GM19328 (cell line): ENCODE measurements at regions not wholly inside any gene's neighbourhood (a gene's known extent, or its start where the extent isn't known, plus 50 kb on each side); places are given as distances from the start of the nearest gene placed in this dataset.

Experiments used
- ATAC-seq: cut with Tn5 transposase; IDR thresholded peaks from one replicate; pipeline ENCODE4 v1.9.1; 2021; ENCODE audit warnings: mild to moderate bottlenecking, moderate library complexity; ENCODE audit not compliant: unreplicated experiment

DNA sequence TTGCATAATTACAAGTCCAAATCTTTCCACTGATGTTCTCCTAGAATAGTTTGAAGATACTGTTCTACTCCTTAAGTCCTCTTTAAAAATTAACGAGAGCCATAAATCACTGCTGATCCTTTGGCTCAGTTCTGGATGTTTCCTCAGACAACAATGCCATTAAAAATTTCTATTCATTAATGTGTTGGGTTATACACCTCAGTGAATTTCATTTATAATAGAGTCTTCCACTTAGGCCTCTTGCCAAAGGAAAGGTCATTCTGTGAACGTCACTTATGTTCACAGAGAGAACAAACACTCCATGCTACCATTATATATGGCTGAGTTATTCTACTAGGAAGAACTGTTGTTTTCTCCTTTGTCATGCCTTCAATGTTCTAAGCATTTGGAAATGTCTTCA lies 1472.3 kb upstream of the CELF4 start:
- ATAC-seq = no peak

DNA sequence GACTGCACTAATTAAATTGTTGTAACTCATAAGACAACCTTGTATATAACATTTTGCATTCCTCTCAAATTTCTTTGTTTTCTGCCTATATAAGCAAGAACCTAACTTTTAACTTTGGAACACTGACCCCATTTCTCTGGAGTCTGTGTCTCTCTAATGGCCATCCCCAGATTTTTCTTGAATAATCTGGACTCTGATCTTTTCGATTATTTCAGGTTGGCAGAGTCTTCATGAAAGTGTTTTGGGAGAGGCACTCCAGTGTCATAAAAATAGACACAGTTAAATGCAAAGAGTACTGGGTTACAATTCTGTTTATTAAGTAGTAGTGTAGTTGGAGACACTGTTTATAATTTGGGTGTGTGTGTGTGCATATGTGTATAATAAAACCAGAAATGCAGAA lies 1467.7 kb upstream of the CELF4 start:
- ATAC-seq = no peak

DNA sequence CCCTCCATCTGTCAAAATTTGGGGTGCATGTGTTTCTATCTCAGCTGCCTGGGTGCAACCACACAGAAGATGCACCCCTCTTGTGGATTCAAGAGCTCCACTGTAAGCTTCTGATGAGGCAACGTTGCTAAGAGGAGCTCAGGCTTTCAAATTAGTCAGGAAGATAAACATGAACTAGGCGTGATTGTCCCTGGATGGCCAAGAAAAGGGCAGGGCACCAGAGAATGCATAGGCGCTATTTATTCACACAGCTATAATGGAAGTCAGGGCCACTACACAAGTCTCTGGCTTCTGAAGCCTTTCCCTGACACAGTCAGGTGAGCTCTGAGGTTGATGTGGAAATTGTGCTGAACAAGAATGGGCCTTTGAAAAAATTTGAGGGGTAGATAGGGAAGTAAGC lies 1466.0 kb upstream of the CELF4 start:
- no peak for ATAC-seq

DNA sequence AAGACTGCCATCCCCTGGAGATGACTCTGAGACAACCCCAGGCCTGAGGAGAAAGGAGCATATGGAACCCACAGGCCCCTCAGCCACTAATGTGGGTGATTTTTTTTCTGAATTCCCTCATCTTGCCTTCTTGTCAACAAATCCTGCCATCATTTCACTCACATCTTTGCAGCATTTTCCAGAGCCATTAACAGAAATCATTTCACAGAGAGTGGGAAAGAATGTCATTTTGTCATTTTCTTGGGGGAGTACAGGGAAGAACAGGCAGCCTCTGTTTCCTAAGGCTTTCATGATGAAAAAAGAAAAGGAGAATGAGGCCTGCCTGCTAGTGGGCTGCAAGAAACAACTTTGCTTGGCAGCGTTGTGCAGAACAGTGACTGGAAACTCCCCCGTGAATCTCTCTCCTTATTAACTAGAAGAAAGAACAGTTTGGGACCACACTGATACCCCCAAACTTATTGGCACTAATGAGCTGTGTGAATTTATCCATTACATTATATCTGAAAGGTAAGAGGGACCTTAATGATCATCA lies 1464.6 kb upstream of the CELF4 start:
- ATAC-seq = no peak

DNA sequence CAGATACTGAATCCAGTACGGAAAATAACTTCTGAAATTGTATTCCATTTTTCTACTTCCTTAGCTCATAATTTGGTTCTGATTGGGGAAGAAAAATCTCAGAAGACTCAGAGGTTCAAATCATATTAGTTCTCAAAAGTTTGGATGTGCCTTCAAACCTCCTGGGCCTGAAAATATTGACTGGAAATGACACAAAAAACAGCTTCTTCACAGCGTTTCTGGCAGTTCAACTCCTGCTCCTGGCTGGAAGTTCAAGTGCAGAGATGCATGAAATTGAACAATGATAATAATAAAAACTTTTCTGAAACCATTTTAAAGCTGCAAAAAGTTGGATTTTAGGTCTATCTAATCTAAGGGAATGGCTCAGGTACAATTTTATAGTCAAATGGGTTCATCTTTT lies 1459.9 kb upstream of the CELF4 start:
- ATAC-seq = no peak

DNA sequence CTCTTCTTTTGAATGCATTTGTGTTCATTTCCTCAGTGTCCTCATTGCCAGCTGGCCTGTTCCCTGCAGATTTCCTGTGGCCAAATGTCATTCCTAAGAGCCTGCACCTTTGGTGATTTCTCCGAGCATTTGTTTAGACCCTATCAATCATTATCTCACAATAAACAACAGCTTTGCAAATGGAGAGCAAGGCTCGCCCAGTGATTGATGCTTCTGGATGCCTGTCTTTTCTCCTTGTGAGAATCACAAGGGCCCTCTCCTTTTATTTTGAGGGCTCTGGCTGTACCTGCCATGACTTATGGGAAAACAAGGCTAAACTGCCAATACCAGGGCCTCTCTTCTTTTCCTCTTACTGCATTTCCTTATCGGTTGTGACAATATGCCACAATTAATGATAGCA lies 1454.4 kb upstream of the CELF4 start:
- no peak for ATAC-seq

DNA sequence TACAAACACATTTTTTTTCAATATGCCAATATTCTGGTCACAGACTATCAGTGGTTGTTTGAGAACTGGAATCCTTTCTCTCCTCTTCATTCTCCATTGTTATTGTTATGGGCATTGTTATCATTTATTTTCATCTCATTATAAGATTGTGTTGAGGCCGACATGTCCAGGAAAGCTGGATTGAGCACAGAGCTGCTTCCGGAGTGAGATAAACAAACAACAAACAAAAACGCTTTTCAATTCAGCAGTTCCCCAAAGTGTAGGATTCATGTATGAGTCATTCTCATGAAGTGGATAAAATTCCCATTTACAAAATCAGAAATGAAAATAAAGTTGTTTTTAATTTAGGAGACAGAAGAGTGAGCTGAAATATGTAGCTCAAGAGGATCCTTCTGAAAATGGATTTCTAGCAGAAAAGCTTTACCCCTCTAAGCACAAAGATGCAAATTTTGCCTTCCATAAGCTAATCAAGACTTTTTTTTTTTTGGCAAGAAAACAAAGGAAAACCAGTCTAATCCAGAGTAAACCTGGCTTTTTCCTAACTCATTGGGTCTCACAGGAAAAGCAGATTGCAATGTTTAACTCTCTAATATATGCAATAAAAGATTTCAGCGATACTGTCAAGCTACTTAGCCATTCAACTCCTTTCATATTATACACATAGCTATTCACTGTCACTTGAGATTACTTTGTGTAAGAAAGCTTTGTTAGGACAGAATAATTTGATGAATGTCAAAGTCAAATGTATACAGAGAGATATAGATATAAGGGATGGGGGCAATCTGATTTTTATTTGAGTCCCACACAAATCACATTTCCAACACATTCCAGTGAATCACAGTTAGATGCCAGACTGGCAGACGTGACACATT lies 1441.7 kb upstream of the CELF4 start:
- ATAC-seq = no peak

DNA sequence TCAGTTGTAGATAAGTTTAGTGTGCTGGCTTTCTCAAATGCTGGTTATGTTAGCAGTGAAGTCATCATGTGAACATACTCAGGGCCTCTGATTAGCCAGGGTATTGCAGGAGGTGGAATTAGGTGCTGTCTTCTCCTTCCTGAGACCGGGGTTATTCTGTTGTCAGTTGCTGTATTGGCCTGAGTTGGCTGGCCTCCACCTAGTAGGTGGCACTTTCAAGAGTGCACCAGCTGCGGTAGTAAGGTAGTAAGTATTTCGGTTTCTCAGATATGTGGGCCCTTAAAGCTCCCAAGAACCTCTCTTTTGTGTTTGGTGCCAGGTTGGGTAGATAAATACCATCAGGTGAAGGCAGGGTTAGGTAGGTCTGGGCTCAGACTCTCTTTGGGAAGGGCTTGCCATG lies 1430.5 kb upstream of the CELF4 start:
- no peak for ATAC-seq

DNA sequence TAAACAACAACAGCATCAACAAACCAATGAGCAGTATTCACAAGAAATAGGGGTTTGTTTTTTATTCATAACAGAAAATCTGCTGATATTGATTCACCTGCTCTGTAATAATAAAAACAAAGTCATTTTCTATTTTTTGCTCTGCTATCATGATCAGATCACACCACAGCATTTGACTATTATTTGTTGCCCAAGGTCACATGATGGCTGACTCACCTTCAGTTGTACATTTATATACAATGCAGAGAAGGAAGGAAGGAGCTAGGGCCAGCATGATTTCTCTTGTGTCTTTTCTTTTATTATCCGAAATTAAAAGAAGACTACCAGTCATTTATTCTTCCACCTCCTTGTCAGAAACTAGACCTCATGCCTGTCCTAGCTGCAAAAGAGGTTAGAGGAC lies 1427.7 kb upstream of the CELF4 start:
- no peak for ATAC-seq

DNA sequence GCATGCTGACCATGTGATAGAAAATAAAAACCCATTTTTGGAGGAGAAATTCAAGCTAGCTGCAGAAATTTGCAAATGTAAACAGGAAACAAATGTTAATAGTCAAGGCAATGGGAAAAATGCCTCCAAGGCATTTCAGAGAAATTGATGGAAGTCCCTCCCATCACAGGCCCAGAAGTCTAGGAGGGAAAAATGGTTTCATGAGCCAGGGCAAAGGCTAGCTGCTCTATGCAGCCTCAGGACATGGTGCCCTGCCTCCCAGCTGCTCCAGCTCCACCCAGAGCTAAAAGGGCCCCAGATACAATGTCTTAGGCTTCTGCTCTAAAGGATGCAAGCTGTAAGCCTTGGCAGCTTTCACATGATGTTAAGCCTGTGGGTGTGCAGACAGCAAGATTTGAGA lies 1419.4 kb upstream of the CELF4 start:
- ATAC-seq = no peak

DNA sequence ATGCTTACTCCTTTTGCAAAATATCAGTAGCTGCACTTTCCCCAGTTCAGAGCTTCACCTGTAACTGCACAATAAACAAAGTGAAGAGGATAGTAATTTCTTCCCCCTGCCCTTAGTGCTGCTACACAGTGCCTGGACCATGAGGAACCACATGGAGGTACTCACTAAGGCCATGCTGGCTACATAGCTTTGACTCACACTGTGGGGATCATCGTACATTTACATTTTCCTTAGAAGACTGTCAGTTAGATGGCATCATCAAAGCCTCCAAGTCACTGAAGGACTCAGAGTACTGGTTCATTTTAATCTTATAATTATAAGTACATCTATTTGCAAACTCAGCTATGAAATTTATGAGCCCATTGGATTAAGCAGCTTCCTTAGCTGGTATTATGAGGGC lies 1416.5 kb upstream of the CELF4 start:
- no peak for ATAC-seq

DNA sequence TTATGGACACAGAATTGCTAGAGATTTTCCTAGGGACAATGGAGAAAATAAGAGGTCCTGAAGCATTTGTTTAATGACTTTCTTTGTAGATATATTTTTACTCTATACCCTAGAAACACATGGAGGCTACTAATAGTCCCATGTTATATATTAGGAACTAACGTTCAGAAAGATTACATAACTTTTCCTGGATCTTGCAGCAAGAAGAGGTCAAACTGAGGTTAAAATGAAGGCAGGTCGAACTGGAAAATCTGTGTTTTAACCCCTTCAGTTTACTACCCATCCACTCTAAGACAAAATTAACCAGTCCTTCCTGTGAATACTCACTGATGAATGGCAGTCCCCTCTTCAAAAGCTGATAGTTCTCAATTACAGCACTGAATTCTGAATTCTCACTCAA lies 1415.8 kb upstream of the CELF4 start:
- no peak for ATAC-seq

DNA sequence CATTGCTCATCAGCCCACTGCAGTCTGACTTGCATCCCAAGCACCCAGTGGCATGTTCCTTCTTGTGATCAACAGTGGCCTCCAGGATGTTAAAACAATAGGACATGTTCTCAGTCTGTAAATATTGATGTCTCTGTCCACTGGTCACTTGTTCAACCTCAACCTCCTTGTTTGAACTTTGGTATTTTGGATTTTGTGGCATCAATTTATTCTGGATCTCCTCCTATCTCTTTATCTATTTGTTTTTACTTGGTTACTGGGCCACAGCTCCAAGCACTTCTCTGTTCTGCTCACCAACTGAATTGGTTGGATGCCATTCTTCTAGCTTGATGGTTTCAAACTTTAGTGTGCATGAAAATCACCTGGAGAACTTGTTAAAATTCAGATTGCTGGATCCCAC lies 1414.8 kb upstream of the CELF4 start:
- ATAC-seq = no peak

DNA sequence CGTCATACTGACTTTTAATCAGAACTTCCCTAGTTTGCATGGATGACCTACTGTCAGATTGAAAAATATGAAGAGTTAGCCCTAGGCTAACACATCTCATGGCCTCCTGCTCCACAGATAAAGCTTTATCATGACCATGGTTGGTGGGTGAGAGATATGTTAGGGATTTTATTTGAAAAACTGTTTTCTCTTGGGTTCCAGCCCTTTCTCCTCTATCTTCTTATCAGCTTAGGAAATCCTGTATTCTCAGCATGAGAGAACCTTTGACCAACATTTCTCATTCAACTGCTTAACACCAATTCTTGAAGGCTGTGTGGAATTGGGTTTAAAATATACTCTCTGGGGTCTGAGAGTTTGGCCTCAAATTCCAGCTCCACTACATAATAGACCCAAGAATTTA lies 1407.0 kb upstream of the CELF4 start:
- no peak for ATAC-seq

DNA sequence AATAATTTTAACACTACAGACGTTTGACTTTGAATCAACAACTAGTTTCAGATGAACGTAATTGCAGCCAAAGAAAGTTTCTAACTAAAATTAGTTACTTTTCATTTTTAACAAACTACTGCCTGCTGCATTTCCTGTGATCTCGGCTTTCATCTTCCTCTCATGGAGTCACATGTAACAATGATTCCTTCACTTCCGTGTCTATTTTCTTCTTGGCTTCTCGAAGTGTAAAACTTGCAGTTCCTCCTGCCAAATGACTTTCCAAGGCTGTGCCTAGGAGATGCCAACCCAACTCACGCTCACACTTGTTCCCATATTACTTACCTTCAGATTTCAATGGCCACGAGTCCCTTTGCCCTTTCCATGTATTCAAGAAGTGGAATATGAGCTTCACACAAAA lies 1406.3 kb upstream of the CELF4 start:
- ATAC-seq = no peak

DNA sequence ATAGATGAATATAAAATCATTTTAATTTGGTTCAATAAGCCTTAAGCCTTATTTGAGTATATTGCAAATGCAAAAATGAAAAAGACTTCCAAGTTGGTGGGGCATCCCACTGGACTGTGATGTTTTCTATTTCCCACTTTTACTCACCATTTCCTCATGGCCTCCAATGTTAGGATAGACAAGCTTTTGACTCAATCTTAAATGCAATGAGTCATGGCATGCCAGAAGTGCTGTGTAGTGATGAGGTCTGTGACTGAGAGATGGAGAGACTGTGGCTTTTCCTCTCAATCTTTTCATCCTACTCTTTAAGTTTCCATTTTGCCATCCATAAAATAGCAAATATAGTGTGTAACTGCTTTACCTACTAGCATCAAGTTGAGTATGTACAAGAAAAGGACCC lies 1401.2 kb upstream of the CELF4 start:
- ATAC-seq = no peak

DNA sequence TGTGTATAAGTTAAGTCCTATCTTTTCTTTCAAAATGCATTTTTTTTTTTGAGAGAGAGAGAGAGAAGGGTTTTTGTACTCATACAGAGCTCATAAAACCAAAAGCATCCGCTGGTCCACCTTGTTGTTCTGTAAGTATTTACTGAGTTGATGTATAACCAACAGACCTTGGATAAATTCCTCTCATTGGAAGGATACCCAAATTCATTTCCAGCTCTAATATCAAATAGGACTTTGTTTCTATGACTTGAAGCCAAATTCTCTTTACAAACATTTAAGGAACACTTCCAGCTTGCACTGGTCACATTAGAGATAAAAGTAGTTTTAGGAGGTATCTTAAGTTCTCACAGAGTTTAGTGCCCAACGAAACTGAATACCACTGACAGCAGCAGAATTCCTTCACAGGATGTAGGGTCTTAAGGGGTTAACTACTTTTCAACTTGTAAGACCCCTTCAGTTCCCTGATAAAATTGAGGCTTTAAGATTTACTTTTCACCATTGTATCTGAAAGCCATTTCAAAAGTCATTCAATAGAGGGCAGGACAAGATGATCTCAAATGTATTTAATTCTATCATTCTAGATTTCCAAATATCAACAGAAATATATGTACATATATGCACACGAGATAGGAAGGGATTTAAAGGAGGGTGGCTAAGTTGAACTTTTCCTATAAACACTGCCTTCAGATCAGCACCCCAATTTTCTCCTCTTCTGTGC lies 1398.5 kb upstream of the CELF4 start:
- no peak for ATAC-seq

DNA sequence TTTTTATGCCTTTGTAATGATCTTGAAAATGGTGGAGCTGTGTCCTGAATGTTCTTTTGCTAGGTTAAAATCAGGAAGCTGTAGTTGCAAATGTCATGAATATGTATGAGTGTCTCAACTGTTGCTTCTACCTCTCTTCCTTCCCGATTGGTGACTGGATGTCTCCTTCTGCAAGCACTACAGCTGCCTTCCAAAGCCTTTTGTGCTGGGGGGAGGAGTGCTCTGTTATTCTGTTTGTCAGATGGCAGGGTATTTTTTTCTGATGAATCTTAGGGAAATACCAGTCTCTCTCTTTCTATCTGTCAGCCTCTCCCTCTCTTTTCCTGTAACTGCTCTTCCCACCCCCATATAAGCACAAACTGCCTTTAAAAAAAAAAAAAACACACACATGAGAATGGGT lies 1396.3 kb upstream of the CELF4 start:
- ATAC-seq = no peak

DNA sequence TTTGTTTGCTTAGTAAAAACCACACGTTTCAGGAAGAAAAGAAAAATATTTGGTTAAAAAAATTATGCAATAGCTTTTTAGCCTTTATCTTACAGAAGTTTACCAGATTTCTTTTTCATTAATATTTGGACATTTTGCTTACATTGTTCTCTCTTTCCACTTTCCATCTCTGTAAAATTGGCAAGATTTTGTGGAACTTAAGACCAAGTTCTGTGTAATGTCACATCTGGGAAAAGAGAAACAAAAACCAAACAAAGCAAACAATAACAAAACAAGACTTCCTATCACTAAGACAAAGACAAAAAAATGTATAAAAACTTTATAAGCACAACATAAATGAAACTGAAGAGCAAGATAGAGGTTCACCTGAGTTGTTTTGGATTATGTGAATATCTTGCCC lies 1392.1 kb upstream of the CELF4 start:
- ATAC-seq = no peak

DNA sequence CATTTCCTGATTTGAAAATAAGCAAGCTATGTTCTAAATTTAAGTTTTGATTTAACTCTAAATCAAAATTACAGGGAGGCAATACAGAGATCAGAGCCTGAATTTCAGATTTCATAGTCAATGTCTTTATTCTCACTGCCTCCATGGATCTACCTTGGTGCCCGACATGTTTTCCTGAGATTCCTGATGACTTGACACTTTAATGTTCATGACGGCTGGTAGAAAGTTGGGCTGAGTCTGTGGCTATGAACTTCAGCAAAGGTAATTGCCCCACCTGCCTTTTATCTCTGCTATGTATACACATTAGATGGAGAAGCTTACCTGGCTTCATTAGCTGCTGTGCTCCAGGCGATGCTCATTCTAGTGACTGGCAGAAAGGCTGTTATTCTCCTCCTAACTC lies 1390.5 kb upstream of the CELF4 start:
- ATAC-seq = no peak

DNA sequence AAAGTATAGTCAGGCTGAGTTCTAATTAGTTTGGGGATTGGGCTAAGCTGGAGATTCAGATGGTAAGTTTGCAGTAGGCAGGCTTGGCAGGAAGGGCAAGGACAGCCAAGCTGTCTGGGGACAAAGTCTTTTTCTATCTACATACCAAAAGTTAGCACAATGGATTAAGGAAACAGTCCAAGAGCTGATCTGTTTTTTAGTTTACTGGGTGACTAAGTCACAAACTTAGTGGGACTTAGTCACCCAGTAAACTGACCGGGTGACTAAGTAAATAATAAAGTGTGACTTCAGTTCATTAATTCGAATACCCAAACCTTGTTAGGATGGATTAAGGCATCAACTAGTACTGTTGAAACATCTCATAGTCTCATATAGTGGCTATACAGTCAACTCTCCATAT lies 1386.0 kb upstream of the CELF4 start:
- no peak for ATAC-seq

DNA sequence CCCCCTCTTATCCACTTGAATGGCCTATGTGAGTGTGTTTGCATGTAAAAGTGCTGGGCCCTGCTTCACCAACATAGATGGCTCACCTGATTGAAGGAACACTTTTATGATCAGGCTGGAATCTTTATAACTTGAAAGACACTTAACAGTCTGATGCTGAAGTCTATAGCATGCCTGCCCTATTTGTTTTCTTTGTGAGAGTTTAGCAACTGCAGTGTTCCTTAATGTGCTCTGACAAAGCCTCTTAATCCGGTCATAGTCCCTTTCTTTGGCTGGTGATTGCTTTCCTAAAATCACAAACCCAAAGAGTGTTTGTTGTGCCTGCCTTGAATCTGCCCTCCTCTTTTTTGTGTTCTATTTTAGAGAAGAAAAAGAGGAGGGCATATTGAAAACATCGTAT lies 1382.8 kb upstream of the CELF4 start:
- no peak for ATAC-seq
